ENCODE measurements at regions not wholly inside any gene's neighbourhood (a gene's known extent, or its start where the extent isn't known, plus 50 kb on each side); places are given as distances from the start of the nearest gene placed in this dataset.

GRCh38 chr2:48109491-48110204 lies 203.3 kb upstream of the FBXO11 start:
- TF ChIP-seq, protein P1, sequence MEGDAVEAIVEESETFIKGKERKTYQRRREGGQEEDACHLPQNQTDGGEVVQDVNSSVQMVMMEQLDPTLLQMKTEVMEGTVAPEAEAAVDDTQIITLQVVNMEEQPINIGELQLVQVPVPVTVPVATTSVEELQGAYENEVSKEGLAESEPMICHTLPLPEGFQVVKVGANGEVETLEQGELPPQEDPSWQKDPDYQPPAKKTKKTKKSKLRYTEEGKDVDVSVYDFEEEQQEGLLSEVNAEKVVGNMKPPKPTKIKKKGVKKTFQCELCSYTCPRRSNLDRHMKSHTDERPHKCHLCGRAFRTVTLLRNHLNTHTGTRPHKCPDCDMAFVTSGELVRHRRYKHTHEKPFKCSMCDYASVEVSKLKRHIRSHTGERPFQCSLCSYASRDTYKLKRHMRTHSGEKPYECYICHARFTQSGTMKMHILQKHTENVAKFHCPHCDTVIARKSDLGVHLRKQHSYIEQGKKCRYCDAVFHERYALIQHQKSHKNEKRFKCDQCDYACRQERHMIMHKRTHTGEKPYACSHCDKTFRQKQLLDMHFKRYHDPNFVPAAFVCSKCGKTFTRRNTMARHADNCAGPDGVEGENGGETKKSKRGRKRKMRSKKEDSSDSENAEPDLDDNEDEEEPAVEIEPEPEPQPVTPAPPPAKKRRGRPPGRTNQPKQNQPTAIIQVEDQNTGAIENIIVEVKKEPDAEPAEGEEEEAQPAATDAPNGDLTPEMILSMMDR (conservative IDR thresholded peaks at IDR 0.05; ENCODE audit: low read depth in 2 of 2) = no peak
- TF ChIP-seq EZH2phosphoT487 (IDR thresholded peaks at IDR 0.05; ENCODE audit: unreplicated experiment) (no peak), REST (IDR thresholded peaks at IDR 0.05; ENCODE audit: unreplicated experiment) (no peak), ZNF462 (CRISPR knock-in tag; IDR thresholded peaks at IDR 0.05) (no peak), POLR2AphosphoS5 (IDR thresholded peaks at IDR 0.05; ENCODE audit: low read depth) (no peak), EZH2 (IDR thresholded peaks at IDR 0.05; ENCODE audit: low read depth, unreplicated experiment) (no peak), JUNB (IDR thresholded peaks at IDR 0.05; ENCODE audit: unreplicated experiment) (no peak), CREB1 (CRISPR knock-in tag; IDR thresholded peaks at IDR 0.05; ENCODE audit: low read depth) (no peak), STAT1 (IDR thresholded peaks at IDR 0.05; ENCODE audit: unreplicated experiment) (no peak)

All from GM23338 (cell line).